OCI-LY7 (cell line): ENCODE measurements at regions not wholly inside any gene's neighbourhood (a gene's known extent, or its start where the extent isn't known, plus 50 kb on each side); places are given as distances from the start of the nearest gene placed in this dataset.

Experiments
- EZH2phosphoT487 ChIP-seq: fragments of 200-600 bp; sonication (generic); IDR thresholded peaks from 2 replicates; pipeline ENCODE4 v1.6.1; 2018; ENCODE audit warnings: low read depth, borderline replicate concordance, mild to moderate bottlenecking, mixed run types, antibody characterized with exemption, low read length, moderate library complexity, mixed read lengths
- TF ChIP-seq, protein P1 (sequence below): fragments of 200-600 bp; sonication (generic); conservative IDR thresholded peaks from 2 replicates; pipeline ENCODE4 v1.5.1; 2014; ENCODE audit warnings: mild to moderate bottlenecking, antibody characterized with exemption, low read length, moderate library complexity, mixed read lengths

- TF ChIP-seq, protein P1, sequence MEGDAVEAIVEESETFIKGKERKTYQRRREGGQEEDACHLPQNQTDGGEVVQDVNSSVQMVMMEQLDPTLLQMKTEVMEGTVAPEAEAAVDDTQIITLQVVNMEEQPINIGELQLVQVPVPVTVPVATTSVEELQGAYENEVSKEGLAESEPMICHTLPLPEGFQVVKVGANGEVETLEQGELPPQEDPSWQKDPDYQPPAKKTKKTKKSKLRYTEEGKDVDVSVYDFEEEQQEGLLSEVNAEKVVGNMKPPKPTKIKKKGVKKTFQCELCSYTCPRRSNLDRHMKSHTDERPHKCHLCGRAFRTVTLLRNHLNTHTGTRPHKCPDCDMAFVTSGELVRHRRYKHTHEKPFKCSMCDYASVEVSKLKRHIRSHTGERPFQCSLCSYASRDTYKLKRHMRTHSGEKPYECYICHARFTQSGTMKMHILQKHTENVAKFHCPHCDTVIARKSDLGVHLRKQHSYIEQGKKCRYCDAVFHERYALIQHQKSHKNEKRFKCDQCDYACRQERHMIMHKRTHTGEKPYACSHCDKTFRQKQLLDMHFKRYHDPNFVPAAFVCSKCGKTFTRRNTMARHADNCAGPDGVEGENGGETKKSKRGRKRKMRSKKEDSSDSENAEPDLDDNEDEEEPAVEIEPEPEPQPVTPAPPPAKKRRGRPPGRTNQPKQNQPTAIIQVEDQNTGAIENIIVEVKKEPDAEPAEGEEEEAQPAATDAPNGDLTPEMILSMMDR, result no peak
- TF ChIP-seq EZH2phosphoT487, result no peak
Measured at GRCh38 chr12:75744607-75745256, 233.3 kb upstream of the KRR1 start.
